Gastroesophageal sphincter (tissue), 4 donors: ENCODE measurements at regions not wholly inside any gene's neighbourhood (a gene's known extent, or its start where the extent isn't known, plus 50 kb on each side); places are given as distances from the start of the nearest gene placed in this dataset.

Experiments
- ATAC-seq: fragments of 150-250 bp; one replicate; pipeline ENCODE4 v1.9.1; 2016; ENCODE audit warnings: mild to moderate bottlenecking, moderate library complexity
- H3K27ac ChIP-seq, 4 donors: fragments of 200-600 bp; sonication (generic) in 3 of 4; 1 replicate in 3 of 4; 2 replicates in 1 of 4; pipeline ENCODE4 v1.5.1; 2016 to 2019
- H3K27me3 ChIP-seq: fragments of 200-600 bp; sonication (generic); one replicate; pipeline ENCODE4 v1.5.1; 2019
- H3K36me3 ChIP-seq, 2 donors: fragments of 200-600 bp; sonication (generic); one replicate each; pipeline ENCODE4 v1.5.1; 2019; ENCODE audit warnings: control low read depth in 1 of 2
- H3K4me1 ChIP-seq, 3 donors: fragments of 200-600 bp; sonication (generic); 1 replicate in 2 of 3; 2 replicates in 1 of 3; pipeline ENCODE4 v1.5.1; 2016 to 2019; ENCODE audit warnings: control low read depth in 2 of 3
- H3K4me3 ChIP-seq, 2 donors: fragments of 200-600 bp; sonication (generic); one replicate each; pipeline ENCODE4 v1.5.1; 2019; ENCODE audit warnings: mild to moderate bottlenecking in 1 of 2, moderate library complexity in 1 of 2
- H3K9me3 ChIP-seq, 3 donors: fragments of 200-600 bp; sonication (generic); one replicate each; pipeline ENCODE4 v1.5.1; 2017 to 2019; ENCODE audit warnings: control low read depth in 2 of 3
- CTCF ChIP-seq, 4 experiments: fragments of 200-600 bp in 2 of 4; fragments of 450-650 bp in 2 of 4; sonication (generic) in 1 of 4; IDR thresholded peaks; one replicate each; pipeline ENCODE4 v1.5.1; 2017 to 2019; ENCODE audit warnings: antibody characterized with exemption in 4 of 4, mild to moderate bottlenecking in 2 of 4, moderate library complexity in 2 of 4
- EP300 ChIP-seq: sonication (generic); formaldehyde crosslinking; IDR thresholded peaks from one replicate; pipeline ENCODE4 v1.6.1; 2017; ENCODE audit warnings: antibody characterized with exemption, mild to moderate bottlenecking
- POLR2A ChIP-seq, 2 donors: fragments of 450-650 bp; IDR thresholded peaks; one replicate each; pipeline ENCODE4 v1.6.1; 2017; ENCODE audit warnings: antibody characterized with exemption in 2 of 2, mild to moderate bottlenecking in 2 of 2, moderate library complexity in 1 of 2
- POLR2AphosphoS5 ChIP-seq: sonication (generic); formaldehyde crosslinking; IDR thresholded peaks from one replicate; pipeline ENCODE4 v1.6.1; 2017; ENCODE audit warnings: antibody characterized with exemption
- WGBS, 2 donors: methylation state at CpG; one replicate each; pipeline ENCODE4 v1.1.5; 2018; ENCODE audit warnings: low coverage in 1 of 2; 5-methylcytosine and 5-hydroxymethylcytosine counted together

GRCh38 chr22:19590696-19591095 lies 66.5 kb upstream of the CLDN5 start:
- no peak overlapping the region for H3K4me3 ChIP-seq
- 56 to 63% methylated on average over 1 of the region's 5 CpGs for WGBS, 2 donors
- H3K4me1 ChIP-seq: no peaks in the 10 kb centered on the region
- no peaks in the 10 kb centered on the region for H3K36me3 ChIP-seq
- peaks cover 32% of the 10 kb centered on the region for H3K27me3 ChIP-seq
- TF ChIP-seq POLR2AphosphoS5: no peak
- no peaks in the 10 kb centered on the region for H3K9me3 ChIP-seq
- no peak overlapping the region for H3K27ac ChIP-seq
- ATAC-seq: no peak

GRCh38 chr22:19591568-19591967 lies 67.4 kb upstream of the CLDN5 start:
- Histone ChIP-seq H3K4me3 (no peak overlapping the region), H3K36me3 (no peaks in the 10 kb centered on the region), H3K4me1 (no peaks in the 10 kb centered on the region), H3K9me3 (no peaks in the 10 kb centered on the region), H3K27ac (no peak overlapping the region), H3K27me3 (peaks cover 29% of the 10 kb centered on the region)
- ATAC-seq: no peak
- TF ChIP-seq POLR2AphosphoS5 (no peak), POLR2A (IDR thresholded peaks at IDR 0.05) (no peak), CTCF (IDR thresholded peaks at IDR 0.05) (no peak), EP300 (no peak)
- 37 to 50% methylated on average over 2 of the region's 2 CpGs for WGBS, 2 donors

GRCh38 chr22:19592464-19592863 lies 68.3 kb upstream of the CLDN5 start:
- ATAC-seq: no peak
- TF ChIP-seq POLR2A (IDR thresholded peaks at IDR 0.05) (no peak), EP300 (no peak), POLR2AphosphoS5 (no peak), CTCF (IDR thresholded peaks at IDR 0.05) (no peak)
- H3K9me3 ChIP-seq: no peaks in the 10 kb centered on the region
- peaks cover 32% of the 10 kb centered on the region for H3K27me3 ChIP-seq
- H3K36me3 ChIP-seq: no peaks in the 10 kb centered on the region
- H3K4me3 ChIP-seq: no peak overlapping the region
- no peak overlapping the region for H3K27ac ChIP-seq
- WGBS, 2 donors: 68 to 87% methylated on average over 3 to 4 of the region's 4 CpGs
- no peaks in the 10 kb centered on the region for H3K4me1 ChIP-seq

GRCh38 chr22:19593991-19594569 lies 69.9 kb upstream of the CLDN5 start:
- TF ChIP-seq POLR2A (IDR thresholded peaks at IDR 0.05) (no peak), EP300 (no peak), POLR2AphosphoS5 (no peak), CTCF (IDR thresholded peaks at IDR 0.05) (no peak)
- ATAC-seq: no peak
- Histone ChIP-seq H3K4me3 (no peak overlapping the region), H3K36me3 (no peaks in the 10 kb centered on the region), H3K9me3 (no peaks in the 10 kb centered on the region), H3K4me1 (no peaks in the 10 kb centered on the region), H3K27me3 (peaks cover 41% of the 10 kb centered on the region), H3K27ac (no peak overlapping the region)
- WGBS, 2 donors: 49 to 69% methylated on average over 6 to 7 of the region's 7 CpGs

GRCh38 chr22:19595532-19595931 lies 71.3 kb upstream of the CLDN5 start:
- no peak for ATAC-seq
- Histone ChIP-seq H3K4me1 (no peaks in the 10 kb centered on the region), H3K27ac (no peak overlapping the region), H3K4me3 (no peak overlapping the region), H3K27me3 (peaks cover 40% of the 10 kb centered on the region), H3K36me3 (no peaks in the 10 kb centered on the region), H3K9me3 (no peaks in the 10 kb centered on the region)
- 68 to 79% methylated on average over 2 to 6 of the region's 7 CpGs for WGBS, 2 donors
- TF ChIP-seq POLR2AphosphoS5 (no peak), CTCF (IDR thresholded peaks at IDR 0.05) (no peak)
